SIG-M5 treated with dmso at 0.1 percent for 504 hours (cell line): ENCODE measurements at regions not wholly inside any gene's neighbourhood (a gene's known extent, or its start where the extent isn't known, plus 50 kb on each side); places are given as distances from the start of the nearest gene placed in this dataset.
"Not testable (repeated sequence)": the region's sequence is repeated elsewhere in the genome, so short reads cannot be mapped to it uniquely, and the experiment has no call there.

Experiments
- DNase-seq: peaks from one replicate; lab custom pipeline; 2025; ENCODE audit not compliant: unreplicated experiment; lab: John Stamatoyannopoulos, UW

- DNase-seq: no peak
Measured at GRCh38 chr6:105855433-105855832, 230.7 kb upstream of the PRDM1 start.

- not testable (repeated sequence) for DNase-seq
Measured at GRCh38 chr6:105853979-105854378, 232.2 kb upstream of the PRDM1 start.

- DNase-seq: no peak
Measured at GRCh38 chr6:105851606-105852005, 234.5 kb upstream of the PRDM1 start.

- DNase-seq: no peak
Measured at GRCh38 chr6:105851113-105851580, 235.0 kb upstream of the PRDM1 start.

- no peak for DNase-seq
Measured at GRCh38 chr6:105850261-105851112, 235.6 kb upstream of the PRDM1 start.

GRCh38 chr6:105849746-105850145, 236.4 kb upstream of the PRDM1 start:
- DNase-seq: no peak

GRCh38 chr6:105847433-105847832, 238.7 kb upstream of the PRDM1 start:
- DNase-seq: no peak

- no peak for DNase-seq
Measured at GRCh38 chr6:105844275-105844883, 241.8 kb upstream of the PRDM1 start.

GRCh38 chr6:105839266-105839665, 246.9 kb upstream of the PRDM1 start:
- no peak for DNase-seq

- no peak for DNase-seq
Measured at GRCh38 chr6:105838171-105838570, 248.0 kb upstream of the PRDM1 start.

- no peak for DNase-seq
Measured at GRCh38 chr6:105836889-105837288, 249.2 kb upstream of the PRDM1 start.

- no peak for DNase-seq
Measured at GRCh38 chr6:105836379-105836778, 249.8 kb upstream of the PRDM1 start.

- peak; percentile 1 for DNase-seq
Measured at GRCh38 chr6:105835373-105835772, 250.8 kb upstream of the PRDM1 start.

GRCh38 chr6:105833959-105834947, 251.9 kb upstream of the PRDM1 start:
- no peak for DNase-seq

GRCh38 chr6:105832313-105832761, 253.8 kb upstream of the PRDM1 start:
- peak; percentile 48 for DNase-seq

- DNase-seq: no peak
Measured at GRCh38 chr6:105831311-105832097, 254.6 kb upstream of the PRDM1 start.

GRCh38 chr6:105825210-105825609, 260.9 kb upstream of the PRDM1 start:
- no peak for DNase-seq

GRCh38 chr6:105824732-105825131, 261.4 kb upstream of the PRDM1 start:
- no peak for DNase-seq

GRCh38 chr6:105821777-105822176, 264.4 kb upstream of the PRDM1 start:
- no peak for DNase-seq

GRCh38 chr6:105821027-105821426, 265.1 kb upstream of the PRDM1 start:
- no peak for DNase-seq
